HG02763 (cell line): ENCODE measurements at regions not wholly inside any gene's neighbourhood (a gene's known extent, or its start where the extent isn't known, plus 50 kb on each side); places are given as distances from the start of the nearest gene placed in this dataset.

ENCODE experiments used
- ATAC-seq: cut with Tn5 transposase; IDR thresholded peaks from one replicate; pipeline ENCODE4 v1.9.1; 2021; ENCODE audit warnings: mild to moderate bottlenecking, moderate library complexity; ENCODE audit not compliant: unreplicated experiment

DNA sequence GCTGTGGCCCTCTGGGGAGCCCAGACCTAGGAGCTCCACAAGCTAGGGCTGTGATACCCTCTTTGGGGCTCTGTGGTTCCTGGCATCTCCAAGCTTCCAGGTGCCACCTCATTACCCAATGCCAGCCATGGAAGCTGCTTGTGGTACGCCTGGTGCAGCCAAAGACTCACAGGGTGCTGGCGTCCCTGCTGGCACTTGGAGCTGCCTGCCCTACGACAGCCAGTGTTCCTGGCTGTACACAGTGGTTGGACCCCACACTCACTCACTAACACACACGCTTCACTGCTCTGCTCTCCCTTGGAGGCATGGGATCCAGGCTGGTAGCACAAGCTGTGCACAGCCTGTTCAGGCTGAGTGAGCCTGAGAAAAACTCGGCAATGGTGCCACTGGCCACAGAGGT is 894.1 kb upstream of the PHF14 start:
- ATAC-seq: no peak

DNA sequence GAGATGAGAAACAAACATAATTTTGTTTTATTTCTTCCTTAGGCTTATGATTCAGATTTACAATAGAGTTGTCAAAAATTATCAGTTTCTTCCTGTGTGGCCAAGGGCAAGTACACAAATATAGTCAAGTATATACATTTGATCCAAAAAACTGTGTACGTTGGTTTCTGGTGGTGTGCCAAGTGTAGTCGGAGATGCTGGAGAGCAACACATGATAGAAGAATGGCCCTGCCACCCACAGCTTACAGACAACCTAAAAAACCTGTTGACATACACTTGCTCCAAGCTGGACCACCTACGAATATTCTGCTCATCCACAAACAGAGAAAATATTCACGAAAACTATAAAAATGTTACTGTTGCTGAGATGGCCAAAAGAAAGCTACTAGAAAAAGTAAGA is 890.8 kb upstream of the PHF14 start:
- ATAC-seq: no peak

DNA sequence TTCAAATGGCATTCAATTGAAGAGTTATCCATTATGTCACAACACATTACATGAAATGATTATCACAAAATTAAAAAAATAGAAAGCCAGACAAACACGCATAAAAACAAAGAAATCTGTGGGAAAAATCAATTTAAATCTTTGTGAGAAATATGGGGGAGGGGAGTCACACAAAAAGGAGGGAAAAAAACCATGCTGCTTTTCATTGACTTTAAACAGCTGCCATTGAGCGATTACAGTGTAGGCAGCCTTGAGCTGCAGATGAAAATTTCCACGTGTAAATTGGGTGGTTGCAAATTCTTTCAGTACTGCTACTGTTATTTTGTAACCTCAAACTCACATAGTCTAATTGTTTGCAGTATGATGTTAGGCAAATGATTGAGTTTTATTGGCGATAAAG is 889.9 kb upstream of the PHF14 start:
- ATAC-seq: no peak

DNA sequence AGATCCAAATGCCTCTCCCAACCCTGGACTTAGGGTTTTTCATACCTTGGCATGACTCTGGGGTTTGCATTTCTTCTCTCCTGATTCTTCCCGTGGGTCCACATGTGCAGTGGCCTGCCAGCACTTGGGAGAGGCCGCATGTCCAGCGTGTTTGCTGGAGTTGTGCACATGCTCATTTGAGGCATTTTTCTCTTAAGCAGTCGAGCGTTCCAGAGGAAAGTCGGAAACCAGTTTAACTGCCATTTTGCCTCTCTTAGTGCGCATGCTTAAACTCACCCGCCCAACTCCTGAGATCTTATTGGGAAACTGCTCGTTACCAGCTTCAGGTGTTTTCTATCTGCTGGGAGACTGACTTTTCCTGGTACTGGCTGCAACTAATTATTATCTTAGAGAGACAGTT is 888.4 kb upstream of the PHF14 start:
- ATAC-seq: no peak

- no peak for ATAC-seq
These were observed 873.1 kb upstream of the PHF14 start for GRCh38 chr7:10100572-10100971.

- no peak for ATAC-seq
These were observed 872.3 kb upstream of the PHF14 start for GRCh38 chr7:10101351-10101750.

DNA sequence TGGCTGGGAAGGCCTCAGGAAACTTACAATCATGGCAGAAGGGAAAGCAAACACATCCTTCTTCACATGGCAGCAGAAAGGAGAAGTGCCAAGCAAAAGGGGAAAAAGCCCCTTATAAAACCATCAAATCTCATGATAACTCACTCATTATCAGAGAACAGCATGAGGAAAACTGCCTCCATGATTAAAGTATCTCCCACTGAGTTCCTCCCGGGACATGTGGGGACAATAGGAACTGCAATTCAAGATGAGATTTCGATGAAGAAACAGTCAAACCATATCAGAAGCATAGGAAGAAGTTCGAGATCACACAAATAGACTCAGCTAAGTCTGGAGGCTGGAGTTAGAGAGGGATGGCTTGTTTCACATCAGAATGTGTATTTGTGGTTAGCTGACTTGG is 869.4 kb upstream of the PHF14 start:
- ATAC-seq: no peak

GRCh38 chr7:10106609-10107008 is 867.1 kb upstream of the PHF14 start:
- no peak for ATAC-seq

- no peak for ATAC-seq
These were observed 857.2 kb upstream of the PHF14 start for GRCh38 chr7:10116511-10116910.

- ATAC-seq: no peak
These were observed 855.9 kb upstream of the PHF14 start for GRCh38 chr7:10117815-10118214.

GRCh38 chr7:10120936-10121335 is 852.7 kb upstream of the PHF14 start:
- ATAC-seq: no peak

DNA sequence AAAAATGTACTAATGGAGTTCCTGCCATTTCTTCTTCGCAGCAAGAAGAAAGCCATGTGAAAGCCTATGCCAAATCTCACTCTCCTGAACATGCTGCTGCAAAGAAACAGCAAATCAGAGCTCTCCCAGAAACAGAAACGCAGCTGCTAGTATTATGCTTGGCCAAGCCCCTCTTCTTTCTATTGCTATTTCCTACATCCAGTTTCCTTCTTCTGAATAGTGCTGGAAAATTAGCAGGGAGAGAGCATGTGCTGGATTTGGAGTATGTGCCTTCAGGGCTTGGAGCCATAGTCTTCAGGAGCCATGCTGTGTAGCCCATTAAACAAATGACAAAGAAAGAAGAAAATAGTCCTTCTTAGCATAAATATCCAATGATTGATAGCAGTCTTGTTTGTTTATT is 852.0 kb upstream of the PHF14 start:
- ATAC-seq: no peak

DNA sequence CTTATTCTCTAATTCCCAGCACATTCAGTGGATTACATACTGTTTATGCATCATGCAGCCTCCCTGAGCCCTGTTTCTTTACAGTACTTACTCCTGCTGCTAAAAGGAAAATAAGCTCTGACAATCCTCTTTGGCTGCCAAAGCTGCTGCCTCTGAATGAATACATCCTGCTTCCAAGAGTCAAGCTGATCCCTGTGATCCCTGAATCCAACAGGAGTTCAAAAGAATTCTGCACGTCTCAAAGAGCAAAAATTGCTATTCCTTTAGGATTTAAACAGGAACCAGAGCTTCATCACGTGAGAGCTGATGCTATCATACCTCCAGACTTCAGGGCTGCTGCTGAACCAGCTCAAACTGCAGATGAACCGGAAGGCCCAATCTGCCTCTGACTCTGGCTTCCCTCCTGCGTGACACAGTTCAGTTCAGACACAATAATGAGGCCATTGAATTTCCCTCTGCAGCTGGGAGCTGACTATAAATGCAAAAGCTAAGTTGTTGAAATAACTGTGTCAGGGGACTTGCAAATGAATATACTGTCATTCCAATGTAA is 851.0 kb upstream of the PHF14 start:
- ATAC-seq: no peak

DNA sequence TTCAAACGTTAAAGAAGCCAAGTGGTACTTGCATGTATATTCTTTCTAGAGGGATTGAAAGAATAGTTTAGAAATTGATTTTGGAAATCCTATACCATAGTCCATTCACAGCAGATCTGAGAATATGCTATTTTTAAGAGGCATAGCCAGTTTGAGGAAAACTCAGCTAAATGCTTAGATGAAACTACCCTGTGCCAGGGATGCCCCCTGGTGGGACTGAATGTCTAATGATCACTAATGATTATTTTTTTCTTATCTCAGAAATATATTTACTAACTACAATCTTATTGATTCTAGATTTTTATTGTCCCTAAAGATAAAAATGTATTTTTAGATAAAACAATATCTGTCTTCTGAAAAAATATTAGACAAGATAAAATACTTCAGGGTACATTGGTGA is 844.9 kb upstream of the PHF14 start:
- ATAC-seq: no peak

- ATAC-seq: no peak
These were observed 835.4 kb upstream of the PHF14 start for GRCh38 chr7:10138087-10138854.

- no peak for ATAC-seq
These were observed 827.4 kb upstream of the PHF14 start for GRCh38 chr7:10146271-10146670.

DNA sequence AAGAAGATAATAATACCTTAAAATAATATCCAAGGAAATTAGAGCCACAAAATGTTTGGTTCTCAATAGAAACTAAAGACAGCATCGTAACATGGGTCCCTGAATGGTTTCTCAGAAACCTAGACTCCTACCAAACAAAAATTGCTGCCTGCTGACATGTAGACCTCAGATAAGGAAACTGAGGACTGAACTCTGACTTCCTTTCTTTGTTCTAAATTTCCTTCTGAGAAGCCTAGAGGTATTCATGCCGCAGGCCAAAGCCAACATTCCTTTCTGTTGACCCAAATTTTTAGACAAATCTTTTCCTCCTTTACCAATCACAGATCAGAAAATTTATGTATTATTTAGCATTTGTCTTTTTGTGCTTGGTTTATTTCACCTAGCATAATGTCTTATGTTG is 816.7 kb upstream of the PHF14 start:
- ATAC-seq: no peak

DNA sequence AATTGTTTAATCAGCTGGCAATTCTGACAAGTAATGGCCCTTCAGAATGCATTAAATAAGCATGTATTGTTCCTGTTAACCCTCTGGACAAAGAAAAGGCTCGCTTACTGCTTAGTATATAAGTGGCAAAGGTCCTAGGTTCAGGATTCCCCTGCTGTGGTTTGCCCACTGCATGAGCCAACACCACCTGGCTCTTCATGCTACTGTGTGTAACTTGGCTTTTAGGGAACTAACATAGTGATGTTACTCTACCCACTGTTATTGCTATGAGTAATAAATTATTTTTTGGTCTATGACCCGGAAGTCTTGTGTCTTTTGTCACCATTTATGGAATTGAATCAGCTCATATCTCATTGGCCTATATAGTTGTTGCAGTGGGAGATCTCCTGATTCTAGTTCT is 791.7 kb upstream of the PHF14 start:
- no peak for ATAC-seq

DNA sequence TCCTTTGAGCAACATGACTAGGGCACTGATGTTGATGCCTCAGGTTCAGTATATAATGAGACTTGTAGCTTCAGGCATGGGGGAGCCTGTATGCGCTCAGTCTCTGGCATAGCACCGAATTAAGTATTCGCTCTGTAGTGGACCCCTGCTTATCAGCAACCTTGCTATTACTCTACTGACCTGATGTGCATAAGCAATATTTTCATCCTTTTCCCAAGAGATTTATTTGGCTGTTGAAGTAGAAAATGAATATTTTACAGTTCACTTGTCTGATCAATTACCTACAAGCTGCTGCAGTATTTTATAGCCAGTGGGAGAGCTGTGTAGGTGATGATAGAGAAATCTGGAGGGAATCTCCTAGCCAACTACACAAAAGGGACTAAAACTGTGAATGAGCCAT is 781.6 kb upstream of the PHF14 start:
- no peak for ATAC-seq

DNA sequence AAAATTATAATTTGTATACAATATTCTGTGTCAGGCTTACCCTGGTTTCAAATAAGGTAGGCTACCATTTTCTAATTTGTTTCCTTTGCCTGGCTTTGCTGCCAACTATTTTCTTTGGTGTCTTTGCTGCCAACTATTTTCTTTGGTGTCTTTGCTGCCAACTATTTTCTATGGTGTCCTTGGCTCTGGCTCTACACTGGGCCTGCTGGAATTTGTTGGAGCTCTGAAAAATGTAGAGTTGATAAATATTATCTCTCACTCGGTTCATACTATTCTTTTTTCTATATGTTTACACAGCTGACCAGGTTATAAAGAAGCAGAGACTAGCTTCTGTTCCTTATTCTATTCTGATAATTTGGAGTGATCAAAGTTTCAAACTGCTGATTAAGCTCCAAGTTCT is 768.0 kb upstream of the PHF14 start:
- no peak for ATAC-seq

DNA sequence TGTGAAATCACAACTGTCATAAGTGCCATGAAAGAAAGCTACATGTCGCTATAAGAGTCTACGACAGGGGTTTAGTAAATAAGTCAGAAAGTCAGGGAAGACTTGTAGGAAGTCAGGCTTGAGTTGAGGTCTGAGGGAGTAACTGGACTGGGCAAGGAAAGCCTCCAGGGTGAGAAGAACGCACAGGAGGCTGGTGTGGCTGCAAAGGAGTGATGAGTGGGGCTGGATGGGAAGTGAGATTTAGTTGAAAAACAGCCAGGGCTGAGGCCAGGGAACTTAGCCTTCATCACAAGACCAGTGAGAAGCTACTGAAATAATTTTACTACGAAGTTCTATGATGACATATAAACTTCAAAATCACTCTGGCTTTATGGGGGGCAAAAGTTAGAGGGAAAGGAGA is 763.7 kb upstream of the PHF14 start:
- no peak for ATAC-seq

- no peak for ATAC-seq
These were observed 762.7 kb upstream of the PHF14 start for GRCh38 chr7:10211016-10211415.

- no peak for ATAC-seq
These were observed 761.8 kb upstream of the PHF14 start for GRCh38 chr7:10211861-10212260.
